Pancreas (tissue), 10 donors: ENCODE measurements at regions not wholly inside any gene's neighbourhood (a gene's known extent, or its start where the extent isn't known, plus 50 kb on each side); places are given as distances from the start of the nearest gene placed in this dataset.

ENCODE experiments used
- ATAC-seq, 4 donors: fragments of 200-7000 bp; cut with Tn5 transposase; one replicate each; pipeline versions ENCODE4 v1.8.0 to v1.9.1; 2020; ENCODE audit warnings: mild to moderate bottlenecking in 4 of 4, moderate library complexity in 4 of 4
- DNase-seq, 6 donors: peaks; one replicate each; pipeline ENCODE4 v3.0.0-alpha.2; 2020
- FAIRE-seq: peaks from 2 replicates; lab custom pipeline; 2012; peaks lifted over from hg19 to GRCh38; lab: Jason Lieb, UNC
- H3K27ac ChIP-seq, 4 donors: fragments of 200-600 bp; sonication (generic); 1 replicate in 3 of 4; 2 replicates in 1 of 4; pipeline versions ENCODE4 v1.5.0 to v1.8.0; 2020
- H3K27me3 ChIP-seq, 4 donors: fragments of 200-600 bp; one replicate each; pipeline ENCODE4 v1.8.0; 2021
- H3K36me3 ChIP-seq, 3 donors: fragments of 200-600 bp; sonication (generic) in 1 of 3; one replicate each; pipeline versions ENCODE4 v1.5.0 to v1.8.0; 2020 to 2021
- H3K4me1 ChIP-seq, 3 donors: fragments of 200-600 bp; one replicate each; pipeline ENCODE4 v1.8.0; 2021
- H3K4me3 ChIP-seq, 4 donors: fragments of 200-600 bp; sonication (generic) in 2 of 4; one replicate each; pipeline versions ENCODE4 v1.5.0 to v1.8.0; 2020 to 2021
- H3K9me3 ChIP-seq, 4 donors: fragments of 200-600 bp; one replicate each; pipeline ENCODE4 v1.8.0; 2021
- CTCF ChIP-seq, 4 donors: fragments of 200-600 bp; sonication (generic) in 3 of 4; IDR thresholded peaks; one replicate each; pipeline versions ENCODE4 v1.5.0 to v1.8.0; 2021; ENCODE audit warnings: antibody characterized with exemption in 4 of 4
- WGBS, 2 donors: extraction: QIAGEN DNeasy Blood & Tissue Kit; methylation state at CpG; one replicate each; pipeline ENCODE4 v1.1.7; 2013; 5-methylcytosine and 5-hydroxymethylcytosine counted together
- intact Hi-C, 3 donors: fragments of 100-400 bp; cut with DNase I; formaldehyde crosslinking; loops; one replicate each; pipeline versions ENCODE4 v1.11.1 to v1.14.2; 2022
- donor health status: healthy with polysubstance abuse.
- donor health status: DM: no; HTN: no; CAD: no; lungs with moderate emphysema.
- donor health status: DM: no; HTN: no; CAD: no.
- donor health status: control.
- donor health status: control.
- donor health status: Bipolar disorder and iron deficiency.
- donor health status: DM: yes; HTN: yes; CAD: no.
- donor health status: DM: no; HTN: no; CAD: no.
- donor health status: DM: no; HTN: no; CAD: no.
- donor health status: DM: yes; HTN: yes; CAD: no.

GRCh38 chr13:106709522-106709921, 141.6 kb upstream of the ARGLU1 start:
- no peaks in the 10 kb centered on the region for H3K9me3 ChIP-seq
- no peak for TF ChIP-seq CTCF (IDR thresholded peaks at IDR 0.05)
- no peaks in the 10 kb centered on the region for H3K36me3 ChIP-seq
- no peak for FAIRE-seq
- WGBS, 2 donors = 75 to 81% methylated on average over 3 of the region's 3 CpGs
- no peak for DNase-seq
- no peak overlapping the region for H3K27ac ChIP-seq
- no peak overlapping the region for H3K4me3 ChIP-seq
- H3K4me1 ChIP-seq = no peaks in the 10 kb centered on the region
- peak in 1 of 4 donors; percentile 51 for ATAC-seq
- H3K27me3 ChIP-seq = no peaks in the 10 kb centered on the region
- intact Hi-C loops = no loop called here

DNA sequence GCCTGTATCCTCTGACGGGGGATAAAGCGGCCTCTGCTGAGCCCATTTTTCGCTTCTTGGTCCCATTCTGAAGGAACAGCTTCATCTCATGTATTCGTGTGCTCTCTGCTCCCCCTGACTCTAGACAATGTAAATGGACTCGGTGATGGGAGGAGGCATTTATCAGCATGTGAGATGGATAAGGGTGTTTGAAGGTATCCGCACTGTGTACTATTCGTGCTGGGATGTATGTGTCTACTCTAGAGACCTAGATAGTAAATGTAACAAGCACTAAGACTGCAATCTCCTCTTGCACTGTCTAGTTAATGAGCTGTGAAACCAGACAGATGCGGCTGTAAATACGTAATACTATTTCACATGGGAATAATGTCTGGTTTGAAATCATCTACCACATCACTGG, 134.6 kb upstream of the ARGLU1 start:
- H3K27ac ChIP-seq = no peak overlapping the region
- 49 to 55% methylated on average over 9 of the region's 9 CpGs for WGBS, 2 donors
- no peak for TF ChIP-seq CTCF (IDR thresholded peaks at IDR 0.05)
- no peaks in the 10 kb centered on the region for H3K9me3 ChIP-seq
- no peaks in the 10 kb centered on the region for H3K36me3 ChIP-seq
- no peak overlapping the region for H3K4me3 ChIP-seq
- H3K27me3 ChIP-seq = no peaks in the 10 kb centered on the region
- H3K4me1 ChIP-seq = no peaks in the 10 kb centered on the region
- intact Hi-C loops = no loop called here
- DNase-seq (no peak), ATAC-seq (no peak), FAIRE-seq (no peak)

GRCh38 chr13:106701771-106702341, 133.9 kb upstream of the ARGLU1 start:
- Histone ChIP-seq H3K4me1 (no peaks in the 10 kb centered on the region), H3K36me3 (no peaks in the 10 kb centered on the region), H3K4me3 (no peak overlapping the region), H3K27ac (no peak overlapping the region), H3K9me3 (no peaks in the 10 kb centered on the region), H3K27me3 (no peaks in the 10 kb centered on the region)
- intact Hi-C loops = no loop called here
- no peak for ATAC-seq
- DNase-seq = no peak
- TF ChIP-seq CTCF (IDR thresholded peaks at IDR 0.05) = no peak
- 69 to 71% methylated on average over 17 of the region's 17 CpGs for WGBS, 2 donors
- FAIRE-seq = no peak

DNA sequence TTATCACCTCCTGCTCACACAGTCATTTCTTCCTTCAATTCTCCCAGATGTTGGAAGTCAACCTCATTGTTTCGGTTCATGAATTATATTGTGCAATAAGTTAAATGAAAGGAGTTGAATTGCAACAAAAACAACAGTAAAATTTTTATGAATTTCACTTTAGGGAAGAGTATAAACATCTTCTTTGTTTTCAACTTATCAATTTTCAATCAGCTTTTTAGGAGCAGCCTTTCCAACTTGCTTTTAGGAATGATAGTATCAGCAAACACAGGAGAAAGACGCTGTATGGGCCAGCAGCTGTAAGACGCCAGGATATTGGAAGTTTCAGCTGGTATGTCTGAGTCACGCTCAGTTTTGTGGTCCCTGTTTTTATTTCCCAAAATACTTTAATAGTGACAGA, 132.5 kb upstream of the ARGLU1 start:
- no peaks in the 10 kb centered on the region for H3K27me3 ChIP-seq
- intact Hi-C loops = no loop called here
- no peak overlapping the region for H3K27ac ChIP-seq
- FAIRE-seq (no peak), ATAC-seq (no peak), DNase-seq (no peak)
- H3K36me3 ChIP-seq = no peaks in the 10 kb centered on the region
- no peak overlapping the region for H3K4me3 ChIP-seq
- 63 to 80% methylated on average over 4 of the region's 4 CpGs for WGBS, 2 donors
- H3K9me3 ChIP-seq = no peaks in the 10 kb centered on the region
- H3K4me1 ChIP-seq = no peaks in the 10 kb centered on the region
- no peak for TF ChIP-seq CTCF (IDR thresholded peaks at IDR 0.05)

- Histone ChIP-seq H3K27me3 (no peaks in the 10 kb centered on the region), H3K9me3 (no peaks in the 10 kb centered on the region), H3K4me3 (no peak overlapping the region), H3K36me3 (no peaks in the 10 kb centered on the region), H3K4me1 (no peaks in the 10 kb centered on the region), H3K27ac (no peak overlapping the region)
- FAIRE-seq (no peak), ATAC-seq (no peak), DNase-seq (no peak)
- WGBS, 2 donors = 74 to 80% methylated on average over 8 of the region's 8 CpGs
- intact Hi-C loops = no loop called here
- no peak for TF ChIP-seq CTCF (IDR thresholded peaks at IDR 0.05)
Measured at GRCh38 chr13:106700007-106700406, 132.1 kb upstream of the ARGLU1 start.
